GM10266 (cell line): ENCODE measurements at regions not wholly inside any gene's neighbourhood (a gene's known extent, or its start where the extent isn't known, plus 50 kb on each side); places are given as distances from the start of the nearest gene placed in this dataset.
"Not testable (repeated sequence)": the region's sequence is repeated elsewhere in the genome, so short reads cannot be mapped to it uniquely, and the experiment has no call there.

Experiments
- DNase-seq: peaks from one replicate; pipeline ENCODE4 v3.0.0; 2012; ENCODE audit errors: extremely low spot score
- TF ChIP-seq, protein P1 (sequence below): IDR thresholded peaks from 2 replicates; pipeline ENCODE4 v1.5.1; 2012; ENCODE audit warnings: mild to moderate bottlenecking, low read depth; ENCODE audit not compliant: control insufficient read depth, insufficient read depth; ENCODE audit errors: missing control alignments

GRCh38 chrY:7299960-7300359 is 388.4 kb upstream of the AMELY start:
- TF ChIP-seq, protein P1, sequence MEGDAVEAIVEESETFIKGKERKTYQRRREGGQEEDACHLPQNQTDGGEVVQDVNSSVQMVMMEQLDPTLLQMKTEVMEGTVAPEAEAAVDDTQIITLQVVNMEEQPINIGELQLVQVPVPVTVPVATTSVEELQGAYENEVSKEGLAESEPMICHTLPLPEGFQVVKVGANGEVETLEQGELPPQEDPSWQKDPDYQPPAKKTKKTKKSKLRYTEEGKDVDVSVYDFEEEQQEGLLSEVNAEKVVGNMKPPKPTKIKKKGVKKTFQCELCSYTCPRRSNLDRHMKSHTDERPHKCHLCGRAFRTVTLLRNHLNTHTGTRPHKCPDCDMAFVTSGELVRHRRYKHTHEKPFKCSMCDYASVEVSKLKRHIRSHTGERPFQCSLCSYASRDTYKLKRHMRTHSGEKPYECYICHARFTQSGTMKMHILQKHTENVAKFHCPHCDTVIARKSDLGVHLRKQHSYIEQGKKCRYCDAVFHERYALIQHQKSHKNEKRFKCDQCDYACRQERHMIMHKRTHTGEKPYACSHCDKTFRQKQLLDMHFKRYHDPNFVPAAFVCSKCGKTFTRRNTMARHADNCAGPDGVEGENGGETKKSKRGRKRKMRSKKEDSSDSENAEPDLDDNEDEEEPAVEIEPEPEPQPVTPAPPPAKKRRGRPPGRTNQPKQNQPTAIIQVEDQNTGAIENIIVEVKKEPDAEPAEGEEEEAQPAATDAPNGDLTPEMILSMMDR = no peak
- no peak for DNase-seq

DNA sequence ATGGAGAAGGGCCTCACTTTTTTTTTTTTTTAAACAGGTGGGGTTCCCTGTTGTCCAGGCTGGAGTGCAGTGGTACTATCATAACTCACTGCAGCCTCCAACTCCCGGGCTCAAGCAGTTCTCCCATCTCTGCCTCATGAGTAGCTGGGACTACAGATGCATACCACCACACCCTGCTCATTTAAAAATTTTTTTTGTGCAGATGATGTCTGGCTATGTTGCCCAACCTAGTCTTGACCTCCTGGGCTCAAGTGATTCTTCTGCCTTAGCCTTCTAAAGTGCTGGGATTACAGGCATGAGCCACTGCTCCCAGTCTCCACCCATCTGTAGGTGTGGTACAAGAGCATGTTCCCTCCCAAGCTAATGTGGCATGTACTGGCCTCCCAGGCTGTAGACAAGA is 380.6 kb upstream of the AMELY start:
- TF ChIP-seq, protein P1 = no peak

GRCh38 chrY:7289889-7290833 is 378.6 kb upstream of the AMELY start:
- TF ChIP-seq, protein P1 = no peak
- no peak for DNase-seq

More for the DNA sequence above, 380.6 kb upstream of the AMELY start:
- DNase-seq = no peak

GRCh38 chrY:7288611-7289010 is 377.1 kb upstream of the AMELY start:
- TF ChIP-seq, protein P1 = no peak
- no peak for DNase-seq

- DNase-seq = not testable (repeated sequence)
These were observed 376.4 kb upstream of the AMELY start for GRCh38 chrY:7287963-7288362.

- DNase-seq = no peak
- TF ChIP-seq, protein P1 = no peak
These were observed 373.8 kb upstream of the AMELY start for GRCh38 chrY:7285388-7285787.

DNA sequence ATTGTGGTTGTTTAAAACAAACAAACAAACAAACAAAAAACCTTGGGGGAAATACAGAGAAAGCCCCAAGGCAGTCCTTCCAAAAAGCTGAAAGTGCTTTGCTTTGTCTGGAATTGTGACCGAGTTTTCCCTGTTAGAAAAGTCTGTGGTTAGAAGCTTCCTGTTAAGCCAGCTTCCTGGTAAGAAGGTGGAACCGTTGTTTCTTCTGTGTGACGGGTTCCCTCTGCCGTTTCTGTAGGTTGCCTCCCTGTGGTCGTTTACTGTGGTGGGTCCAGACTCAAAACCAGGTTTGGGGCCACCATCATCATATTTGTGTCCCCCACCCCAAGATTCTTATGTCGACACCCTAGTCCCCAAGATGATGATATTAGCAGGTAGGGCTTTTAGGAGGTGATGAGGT is 371.4 kb upstream of the AMELY start:
- no peak for DNase-seq
- TF ChIP-seq, protein P1 = no peak

GRCh38 chrY:7280151-7280740 is 368.7 kb upstream of the AMELY start:
- not testable (repeated sequence) for DNase-seq
